Liver (tissue), 3 donors: ENCODE measurements at regions not wholly inside any gene's neighbourhood (a gene's known extent, or its start where the extent isn't known, plus 50 kb on each side); places are given as distances from the start of the nearest gene placed in this dataset.

Experiments used
- JUND ChIP-seq, 2 donors: IDR thresholded peaks; 2 replicates each; pipeline ENCODE4 v1.6.1; 2016; ENCODE audit warnings: antibody characterized with exemption in 2 of 2
- TF ChIP-seq, protein P1 (sequence below): fragments of 150-350 bp; IDR thresholded peaks from 2 replicates; pipeline ENCODE4 v1.5.1; 2017; ENCODE audit warnings: improper control_type of control experiment, low read depth, low read length; ENCODE audit not compliant: missing input control
- TF ChIP-seq, protein P2 (sequence below): IDR thresholded peaks from 2 replicates; pipeline ENCODE4 v1.6.1; 2016; ENCODE audit warnings: antibody characterized with exemption
- TF ChIP-seq, protein P3 (sequence below): IDR thresholded peaks from 2 replicates; pipeline ENCODE4 v1.6.1; 2016; ENCODE audit warnings: antibody characterized with exemption
- donor health status: healthy.
- donor health status: healthy.

DNA sequence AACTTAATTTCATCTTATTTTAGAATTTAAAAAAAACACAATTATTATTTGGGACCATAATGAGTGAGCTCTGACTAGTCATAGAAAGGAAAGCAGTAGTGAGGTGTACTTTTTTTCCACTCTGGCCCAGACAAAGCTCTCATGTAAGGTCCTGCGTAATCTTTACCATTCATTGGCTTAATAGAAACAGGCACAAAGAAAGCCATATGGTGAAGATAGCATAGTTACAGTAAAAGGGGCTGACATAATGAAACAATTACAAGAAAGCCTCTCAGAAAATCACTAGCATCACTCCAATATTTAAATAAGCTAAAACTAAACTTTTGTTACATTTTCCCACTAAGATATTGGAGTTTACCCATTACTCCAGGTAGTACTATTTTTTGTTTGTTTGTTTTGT, 384.6 kb upstream of the ALCAM start:
- TF ChIP-seq, protein P1, sequence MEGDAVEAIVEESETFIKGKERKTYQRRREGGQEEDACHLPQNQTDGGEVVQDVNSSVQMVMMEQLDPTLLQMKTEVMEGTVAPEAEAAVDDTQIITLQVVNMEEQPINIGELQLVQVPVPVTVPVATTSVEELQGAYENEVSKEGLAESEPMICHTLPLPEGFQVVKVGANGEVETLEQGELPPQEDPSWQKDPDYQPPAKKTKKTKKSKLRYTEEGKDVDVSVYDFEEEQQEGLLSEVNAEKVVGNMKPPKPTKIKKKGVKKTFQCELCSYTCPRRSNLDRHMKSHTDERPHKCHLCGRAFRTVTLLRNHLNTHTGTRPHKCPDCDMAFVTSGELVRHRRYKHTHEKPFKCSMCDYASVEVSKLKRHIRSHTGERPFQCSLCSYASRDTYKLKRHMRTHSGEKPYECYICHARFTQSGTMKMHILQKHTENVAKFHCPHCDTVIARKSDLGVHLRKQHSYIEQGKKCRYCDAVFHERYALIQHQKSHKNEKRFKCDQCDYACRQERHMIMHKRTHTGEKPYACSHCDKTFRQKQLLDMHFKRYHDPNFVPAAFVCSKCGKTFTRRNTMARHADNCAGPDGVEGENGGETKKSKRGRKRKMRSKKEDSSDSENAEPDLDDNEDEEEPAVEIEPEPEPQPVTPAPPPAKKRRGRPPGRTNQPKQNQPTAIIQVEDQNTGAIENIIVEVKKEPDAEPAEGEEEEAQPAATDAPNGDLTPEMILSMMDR = no peak
- TF ChIP-seq JUND (IDR thresholded peaks at IDR 0.05) = no peak
- TF ChIP-seq, protein P2, sequence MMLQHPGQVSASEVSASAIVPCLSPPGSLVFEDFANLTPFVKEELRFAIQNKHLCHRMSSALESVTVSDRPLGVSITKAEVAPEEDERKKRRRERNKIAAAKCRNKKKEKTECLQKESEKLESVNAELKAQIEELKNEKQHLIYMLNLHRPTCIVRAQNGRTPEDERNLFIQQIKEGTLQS = no peak
- TF ChIP-seq, protein P3, sequence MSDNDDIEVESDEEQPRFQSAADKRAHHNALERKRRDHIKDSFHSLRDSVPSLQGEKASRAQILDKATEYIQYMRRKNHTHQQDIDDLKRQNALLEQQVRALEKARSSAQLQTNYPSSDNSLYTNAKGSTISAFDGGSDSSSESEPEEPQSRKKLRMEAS = no peak
